ENCODE measurements at regions not wholly inside any gene's neighbourhood (a gene's known extent, or its start where the extent isn't known, plus 50 kb on each side); places are given as distances from the start of the nearest gene placed in this dataset.

GRCh38 chr14:96634481-96634880, 132.3 kb downstream of the PAPOLA start:
- no peak overlapping the region for H3K27ac ChIP-seq (ENCODE audit: control insufficient read depth, insufficient read depth, low read length)
- no peaks in the 10 kb centered on the region for H3K9me3 ChIP-seq (ENCODE audit: control insufficient read depth, low read depth, low read length)
- H3K9me1 ChIP-seq (ENCODE audit: control insufficient read depth, extremely low read depth, insufficient read depth, low read length): no peaks in the 10 kb centered on the region
- dilution Hi-C loops (cut with MboI; ENCODE audit: extremely low pct_ligation_motif_present, low sequenced_read_pairs): no loop called here
- H2AFZ ChIP-seq (ENCODE audit: control insufficient read depth, low read length): no peak overlapping the region
- no peaks in the 10 kb centered on the region for H3K4me1 ChIP-seq (ENCODE audit: control insufficient read depth, extremely low read depth, insufficient read depth, low read length)
- no peak overlapping the region for H3K4me2 ChIP-seq (ENCODE audit: control insufficient read depth, extremely low read depth, insufficient read depth, low read depth, low read length)
- H3K9ac ChIP-seq (ENCODE audit: control insufficient read depth, extremely low read depth, insufficient read depth, low read length): no peak overlapping the region
- no peaks in the 10 kb centered on the region for H3K36me3 ChIP-seq (ENCODE audit: control insufficient read depth in 2 of 2, extremely low read depth in 1 of 2, insufficient read depth in 2 of 2, low read length in 2 of 2)
- FAIRE-seq (no peak), DNase-seq (ENCODE audit: low read depth, low spot score) (no peak)
- H3K4me3 ChIP-seq (ENCODE audit: control insufficient read depth in 2 of 3, extremely low read depth in 1 of 3, insufficient read depth in 2 of 3, low read depth in 1 of 3, low read length in 3 of 3): no peak overlapping the region
- no peaks in the 10 kb centered on the region for H3K27me3 ChIP-seq (ENCODE audit: control insufficient read depth, extremely low read depth, insufficient read depth, low read length)
- TF ChIP-seq EZH2 (IDR thresholded peaks at IDR 0.05; ENCODE audit: low read length): no peak
- TF ChIP-seq, protein P1, sequence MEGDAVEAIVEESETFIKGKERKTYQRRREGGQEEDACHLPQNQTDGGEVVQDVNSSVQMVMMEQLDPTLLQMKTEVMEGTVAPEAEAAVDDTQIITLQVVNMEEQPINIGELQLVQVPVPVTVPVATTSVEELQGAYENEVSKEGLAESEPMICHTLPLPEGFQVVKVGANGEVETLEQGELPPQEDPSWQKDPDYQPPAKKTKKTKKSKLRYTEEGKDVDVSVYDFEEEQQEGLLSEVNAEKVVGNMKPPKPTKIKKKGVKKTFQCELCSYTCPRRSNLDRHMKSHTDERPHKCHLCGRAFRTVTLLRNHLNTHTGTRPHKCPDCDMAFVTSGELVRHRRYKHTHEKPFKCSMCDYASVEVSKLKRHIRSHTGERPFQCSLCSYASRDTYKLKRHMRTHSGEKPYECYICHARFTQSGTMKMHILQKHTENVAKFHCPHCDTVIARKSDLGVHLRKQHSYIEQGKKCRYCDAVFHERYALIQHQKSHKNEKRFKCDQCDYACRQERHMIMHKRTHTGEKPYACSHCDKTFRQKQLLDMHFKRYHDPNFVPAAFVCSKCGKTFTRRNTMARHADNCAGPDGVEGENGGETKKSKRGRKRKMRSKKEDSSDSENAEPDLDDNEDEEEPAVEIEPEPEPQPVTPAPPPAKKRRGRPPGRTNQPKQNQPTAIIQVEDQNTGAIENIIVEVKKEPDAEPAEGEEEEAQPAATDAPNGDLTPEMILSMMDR (optimal IDR thresholded peaks at IDR 0.05 in 1 of 3, IDR thresholded peaks at IDR 0.05 in 1 of 3, conservative IDR thresholded peaks at IDR 0.05 in 1 of 3; ENCODE audit: extremely low read depth in 1 of 3, insufficient read depth in 2 of 3, low read length in 3 of 3): no peak
- H3K79me2 ChIP-seq (ENCODE audit: control insufficient read depth, insufficient read depth, low read length): no peaks in the 10 kb centered on the region
- no peaks in the 10 kb centered on the region for H4K20me1 ChIP-seq (ENCODE audit: control insufficient read depth, extremely low read depth, insufficient read depth, low read length)

DNA sequence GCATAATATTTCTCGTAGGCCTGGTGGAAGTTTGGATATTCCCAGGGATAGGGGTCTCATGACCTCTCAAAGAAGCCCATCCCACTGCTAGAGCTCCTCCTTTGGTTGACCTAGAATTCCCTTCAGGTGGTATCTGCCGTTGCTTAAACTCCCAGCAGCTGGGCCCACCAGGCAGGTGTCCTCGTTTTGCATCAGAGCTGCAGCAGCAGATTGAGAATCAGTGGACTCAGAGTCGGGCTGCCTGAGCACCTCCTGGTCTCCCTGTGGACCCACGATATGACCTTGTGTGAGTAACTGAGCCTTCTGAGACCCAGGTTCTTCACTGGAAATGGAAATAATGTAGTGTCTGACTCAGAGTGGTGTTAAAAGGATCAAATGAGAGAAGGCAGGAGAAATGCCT, 132.7 kb downstream of the PAPOLA start:
- H3K79me2 ChIP-seq (ENCODE audit: control insufficient read depth, insufficient read depth, low read length): no peaks in the 10 kb centered on the region
- dilution Hi-C loops (cut with MboI; ENCODE audit: extremely low pct_ligation_motif_present, low sequenced_read_pairs): no loop called here
- TF ChIP-seq, protein P1 (optimal IDR thresholded peaks at IDR 0.05 in 1 of 3, IDR thresholded peaks at IDR 0.05 in 1 of 3, conservative IDR thresholded peaks at IDR 0.05 in 1 of 3; ENCODE audit: extremely low read depth in 1 of 3, insufficient read depth in 2 of 3, low read length in 3 of 3): no peak
- TF ChIP-seq EZH2 (IDR thresholded peaks at IDR 0.05; ENCODE audit: low read length): no peak
- no peak overlapping the region for H3K9ac ChIP-seq (ENCODE audit: control insufficient read depth, extremely low read depth, insufficient read depth, low read length)
- DNase-seq (ENCODE audit: low read depth, low spot score) (no peak), FAIRE-seq (no peak)
- no peaks in the 10 kb centered on the region for H4K20me1 ChIP-seq (ENCODE audit: control insufficient read depth, extremely low read depth, insufficient read depth, low read length)
- H3K36me3 ChIP-seq (ENCODE audit: control insufficient read depth in 2 of 2, extremely low read depth in 1 of 2, insufficient read depth in 2 of 2, low read length in 2 of 2): no peaks in the 10 kb centered on the region
- H3K4me2 ChIP-seq (ENCODE audit: control insufficient read depth, extremely low read depth, insufficient read depth, low read depth, low read length): no peak overlapping the region
- H3K27me3 ChIP-seq (ENCODE audit: control insufficient read depth, extremely low read depth, insufficient read depth, low read length): no peaks in the 10 kb centered on the region
- no peaks in the 10 kb centered on the region for H3K9me3 ChIP-seq (ENCODE audit: control insufficient read depth, low read depth, low read length)
- no peaks in the 10 kb centered on the region for H3K4me1 ChIP-seq (ENCODE audit: control insufficient read depth, extremely low read depth, insufficient read depth, low read length)
- no peak overlapping the region for H3K27ac ChIP-seq (ENCODE audit: control insufficient read depth, insufficient read depth, low read length)
- H2AFZ ChIP-seq (ENCODE audit: control insufficient read depth, low read length): no peak overlapping the region
- no peaks in the 10 kb centered on the region for H3K9me1 ChIP-seq (ENCODE audit: control insufficient read depth, extremely low read depth, insufficient read depth, low read length)
- no peak overlapping the region for H3K4me3 ChIP-seq (ENCODE audit: control insufficient read depth in 2 of 3, extremely low read depth in 1 of 3, insufficient read depth in 2 of 3, low read depth in 1 of 3, low read length in 3 of 3)

All from keratinocyte (primary cell).